Frontal cortex (tissue), 3 donors: ENCODE measurements at regions not wholly inside any gene's neighbourhood (a gene's known extent, or its start where the extent isn't known, plus 50 kb on each side); places are given as distances from the start of the nearest gene placed in this dataset.
"Not testable (repeated sequence)": the region's sequence is repeated elsewhere in the genome, so short reads cannot be mapped to it uniquely, and the experiment has no call there.

ENCODE experiments used
- DNase-seq, 2 donors: peaks; one replicate each; pipeline ENCODE4 v3.0.0; 2012; ENCODE audit warnings: low spot score in 2 of 2
- FAIRE-seq: peaks from 2 replicates; lab custom pipeline; 2012; peaks lifted over from hg19 to GRCh38; lab: Jason Lieb, UNC
- donor health status: control.
- donor health status: control.
- donor health status: control.

DNA sequence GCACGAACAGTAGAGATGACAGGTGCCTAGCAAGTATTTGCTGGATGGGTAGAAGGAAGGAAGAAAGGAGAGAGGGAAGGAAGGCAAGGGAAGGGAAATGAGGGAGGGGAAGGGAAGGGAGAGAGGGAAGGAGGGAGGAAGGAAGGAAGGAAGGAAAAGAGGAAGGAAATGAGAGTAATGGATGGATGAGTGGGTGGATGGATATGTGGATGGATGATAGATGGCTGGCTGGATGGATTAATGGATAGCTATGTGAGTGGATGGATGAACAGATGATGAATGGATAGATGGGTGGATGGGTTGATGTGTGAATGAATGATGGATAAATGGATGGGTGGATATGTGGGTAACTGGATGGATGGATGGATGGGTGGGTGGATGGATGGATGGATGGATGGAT, 125.9 kb upstream of the FGF3 start:
- no peak for DNase-seq
- FAIRE-seq, result no peak

DNA sequence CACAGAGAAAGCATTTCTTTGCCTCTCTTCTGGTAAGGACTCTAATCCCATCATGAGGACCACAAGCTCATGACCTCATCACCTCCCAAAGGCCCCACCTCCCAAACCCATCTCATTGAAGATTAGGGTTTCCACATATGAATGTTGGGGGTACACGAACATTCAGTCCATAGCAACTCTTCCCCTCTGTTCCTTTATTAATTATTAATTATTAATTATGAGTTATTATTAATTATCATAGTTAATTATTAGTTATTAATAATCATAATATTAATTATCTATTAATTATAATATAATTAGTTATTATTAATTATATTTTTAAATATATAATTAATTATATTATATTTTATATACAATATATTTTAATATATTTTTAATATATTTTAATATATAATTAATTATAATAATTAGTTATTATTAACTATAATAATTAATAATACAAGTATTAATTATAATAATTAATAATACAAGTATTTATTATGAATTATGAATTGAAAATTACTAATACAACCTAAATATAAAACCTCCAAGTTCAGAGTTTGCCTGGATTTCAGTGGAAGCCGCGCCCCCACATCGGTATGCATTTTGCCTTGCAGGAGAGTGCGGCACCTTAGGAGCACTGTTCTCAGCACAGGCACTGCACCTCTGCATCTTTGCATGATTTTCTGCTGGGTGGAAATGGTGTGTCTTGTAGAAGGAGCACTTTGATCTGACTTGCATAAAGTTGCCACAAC, 128.0 kb upstream of the FGF3 start:
- peak; percentile 78 for FAIRE-seq
- DNase-seq, result no peak

DNA sequence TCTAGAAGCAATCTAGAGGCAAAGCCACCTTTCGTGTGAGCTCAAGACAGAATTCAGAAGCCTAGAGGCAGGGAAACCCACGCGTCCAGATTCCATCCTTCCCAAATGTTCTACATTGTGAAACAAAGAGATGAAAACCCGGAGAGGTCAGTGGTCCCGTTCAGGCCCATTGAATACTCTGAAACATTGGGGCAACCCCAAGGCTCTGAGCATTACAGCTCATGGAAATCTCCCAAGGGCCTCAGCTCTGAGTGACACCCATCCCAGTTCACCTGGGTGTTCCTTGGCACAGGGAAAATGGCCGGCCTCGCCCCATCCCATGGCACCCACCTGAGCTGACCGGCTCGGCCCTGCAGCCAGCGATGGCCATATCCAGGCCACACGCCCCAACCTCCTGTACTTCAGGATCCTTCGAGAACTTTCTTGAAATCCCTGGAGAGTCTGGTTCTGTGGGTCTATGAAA, 128.6 kb upstream of the FGF3 start:
- DNase-seq, result no peak
- no peak for FAIRE-seq

DNA sequence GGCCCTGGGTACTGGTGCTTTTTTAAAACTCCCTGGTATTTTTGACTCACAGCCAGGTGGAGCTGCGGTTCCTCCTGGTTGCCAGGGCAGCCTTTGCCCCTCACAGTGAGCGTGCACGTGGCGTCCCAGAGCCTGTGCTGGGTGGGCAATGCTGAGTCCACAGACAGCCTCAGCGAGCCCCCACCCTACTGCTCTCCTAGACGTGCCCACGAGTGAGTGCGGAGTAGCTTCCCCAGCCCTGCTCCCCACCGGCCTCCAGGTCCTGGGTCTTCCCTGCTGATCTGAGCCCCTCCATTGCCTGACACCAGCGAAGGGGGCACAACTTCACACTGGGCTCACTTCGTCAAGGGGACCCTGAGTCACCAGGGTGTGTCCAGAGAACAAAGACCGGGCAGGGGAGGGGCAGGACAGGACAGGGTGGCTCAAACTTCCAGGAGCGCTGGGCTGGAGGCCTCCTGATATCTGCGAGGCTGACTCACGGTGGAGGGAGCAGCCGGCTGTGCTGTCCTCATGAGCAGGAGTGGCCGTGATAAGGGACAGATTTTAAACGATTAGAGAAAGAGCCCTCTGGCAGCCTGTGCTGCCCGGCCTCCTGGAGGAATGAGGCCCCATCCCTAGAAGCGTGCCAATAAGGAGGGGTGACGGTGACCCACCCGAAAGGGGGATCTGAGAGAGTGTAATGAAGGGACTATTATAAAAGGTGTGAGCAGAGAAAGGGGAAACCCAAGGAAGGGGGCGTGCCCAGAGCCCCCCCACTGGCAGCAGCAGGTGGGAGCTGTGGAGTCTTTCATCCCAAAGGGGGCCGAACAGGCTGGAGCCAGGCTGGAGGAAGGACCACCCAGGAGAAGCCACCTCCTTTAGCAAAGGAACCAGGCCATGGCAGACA, 129.3 kb upstream of the FGF3 start:
- FAIRE-seq (no peak), DNase-seq (no peak)

GRCh38 chr11:69949327-69949726, 128.8 kb upstream of the ANO1 start:
- DNase-seq, result no peak
- no peak for FAIRE-seq

- no peak for DNase-seq
Measured at GRCh38 chr11:69950120-69950519, 128.0 kb upstream of the ANO1 start.

GRCh38 chr11:69950621-69951020, 127.5 kb upstream of the ANO1 start:
- FAIRE-seq (no peak), DNase-seq (no peak)

More at GRCh38 chr11:69950120-69950519, 128.0 kb upstream of the ANO1 start:
- FAIRE-seq, result no peak

DNA sequence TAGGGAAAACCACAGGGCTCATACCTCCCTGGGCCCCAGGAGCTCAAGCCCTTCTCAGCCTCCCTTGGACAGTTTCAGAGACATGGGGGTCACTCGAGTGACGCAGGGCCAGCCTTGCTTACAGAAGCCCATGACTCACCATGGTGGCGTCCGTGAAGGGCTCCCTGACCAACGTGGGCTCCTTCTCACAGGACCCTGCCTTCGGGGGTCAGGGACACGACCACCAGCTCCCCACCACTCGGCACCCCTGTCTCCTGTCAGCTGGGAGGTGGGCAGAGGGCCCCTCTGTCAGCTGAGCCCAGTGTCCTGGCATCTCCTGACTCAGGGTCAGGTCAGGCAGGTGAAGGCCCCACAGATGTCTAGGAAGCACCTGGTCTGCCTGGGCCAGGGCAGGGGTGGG, 126.3 kb upstream of the ANO1 start:
- FAIRE-seq (no peak), DNase-seq (no peak)

GRCh38 chr11:69952229-69952975, 125.7 kb upstream of the ANO1 start:
- not testable (repeated sequence) for FAIRE-seq, DNase-seq

GRCh38 chr11:69953356-69953755, 124.8 kb upstream of the ANO1 start:
- no peak for FAIRE-seq

DNA sequence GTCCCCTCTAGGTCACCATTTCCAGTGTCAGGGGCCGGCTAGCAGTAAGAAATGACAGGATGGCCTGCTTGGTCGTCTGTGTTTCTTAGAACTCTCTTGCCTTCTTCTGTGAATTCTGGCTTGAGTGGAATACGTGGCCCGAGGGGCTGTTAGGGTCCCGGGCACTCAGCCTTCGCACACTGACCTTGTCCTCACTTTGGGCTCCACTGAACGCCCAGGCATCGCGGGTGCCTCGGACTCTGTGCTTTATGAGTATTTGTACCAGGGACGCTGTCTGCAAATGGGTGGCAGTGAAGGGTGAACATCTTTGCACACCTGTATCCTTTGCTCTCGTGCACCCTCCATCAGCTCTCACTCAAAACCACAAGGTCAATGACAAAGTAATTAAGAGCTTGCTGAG, 123.4 kb upstream of the ANO1 start:
- no peak for FAIRE-seq
- DNase-seq, result no peak

More at GRCh38 chr11:69953356-69953755, 124.8 kb upstream of the ANO1 start:
- DNase-seq, result no peak

GRCh38 chr11:69956669-69957190, 121.4 kb upstream of the ANO1 start:
- DNase-seq (no peak), FAIRE-seq (no peak)

DNA sequence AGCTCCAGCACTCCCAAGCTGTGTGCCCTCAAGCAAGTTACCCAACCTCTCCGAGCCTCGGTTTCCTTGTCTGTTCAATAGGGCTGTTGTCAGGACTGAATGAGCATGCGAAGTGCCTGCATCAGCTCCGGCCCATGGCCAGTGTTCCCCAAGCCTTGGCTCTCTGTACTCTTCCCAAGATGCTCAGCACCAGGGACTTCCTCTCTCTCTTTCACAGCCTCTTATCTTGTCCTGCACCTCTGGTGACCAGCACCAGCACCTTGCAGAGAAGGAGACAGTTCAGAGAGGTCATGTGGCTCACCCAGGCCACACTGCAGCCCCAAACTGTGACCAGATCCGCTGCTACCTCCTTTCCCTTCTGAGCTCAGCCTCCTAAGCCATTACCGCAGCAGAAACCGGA, 120.3 kb upstream of the ANO1 start:
- DNase-seq (no peak), FAIRE-seq (no peak)

DNA sequence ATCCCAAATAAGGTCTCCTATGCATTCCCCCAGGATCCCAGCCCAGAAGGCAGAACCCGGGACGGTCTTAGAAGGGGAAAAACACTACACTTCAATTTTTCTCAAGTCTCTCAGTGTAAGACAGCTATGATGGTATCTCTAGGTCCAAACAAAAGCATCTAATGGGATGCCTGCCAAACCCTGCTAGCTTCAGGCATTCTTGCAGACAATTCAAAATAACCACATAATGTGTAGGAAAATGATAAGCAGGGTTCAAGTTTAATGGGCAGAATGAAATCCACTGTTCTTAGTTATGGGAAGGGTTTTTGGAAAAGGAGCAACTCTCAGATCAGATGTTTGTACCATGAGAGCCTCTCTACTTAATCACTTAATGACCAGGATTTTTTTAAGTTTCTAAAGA, 119.8 kb upstream of the ANO1 start:
- FAIRE-seq, result no peak
- DNase-seq, result no peak

DNA sequence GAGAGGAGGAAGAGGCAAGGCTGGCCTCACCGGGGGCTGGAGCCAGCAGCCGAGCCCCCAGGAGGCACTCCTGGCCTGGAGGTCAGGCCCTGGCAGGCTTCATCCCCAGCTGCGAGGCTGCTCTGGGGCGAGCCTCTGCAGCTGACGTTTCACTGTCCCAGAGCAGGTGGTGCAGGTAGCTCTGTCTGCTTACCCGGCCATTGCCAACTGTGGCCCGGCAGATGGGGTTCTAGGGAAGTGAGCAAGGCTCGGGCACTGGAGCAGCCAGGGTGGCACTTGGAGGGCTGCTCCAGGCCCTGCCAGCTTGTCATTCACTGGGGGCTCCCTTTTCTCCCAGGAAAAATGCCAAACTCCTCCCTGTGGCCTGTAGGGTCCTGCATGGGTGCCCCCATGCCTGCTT, 118.7 kb upstream of the ANO1 start:
- FAIRE-seq, result no peak
- DNase-seq, result no peak

DNA sequence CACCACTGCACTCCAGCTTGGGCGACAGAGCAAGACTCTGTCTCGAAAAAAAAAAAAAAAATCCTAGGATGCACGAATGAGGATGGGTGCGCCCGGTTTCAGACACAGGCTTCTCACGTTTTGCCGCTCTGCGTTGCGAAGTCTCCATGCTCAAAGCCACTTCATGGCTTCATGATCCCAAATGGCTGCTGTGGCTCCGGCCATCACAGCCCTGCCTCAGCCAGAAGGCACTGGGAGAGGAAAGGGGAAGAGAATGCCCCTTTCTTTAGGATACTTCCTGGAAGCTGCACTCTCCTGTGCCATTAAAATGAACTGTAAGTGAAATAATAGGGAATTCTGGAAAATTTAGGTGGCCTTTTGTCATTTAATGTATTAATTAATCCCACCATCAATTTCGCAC, 116.4 kb upstream of the ANO1 start:
- no peak for FAIRE-seq
- DNase-seq, result no peak

DNA sequence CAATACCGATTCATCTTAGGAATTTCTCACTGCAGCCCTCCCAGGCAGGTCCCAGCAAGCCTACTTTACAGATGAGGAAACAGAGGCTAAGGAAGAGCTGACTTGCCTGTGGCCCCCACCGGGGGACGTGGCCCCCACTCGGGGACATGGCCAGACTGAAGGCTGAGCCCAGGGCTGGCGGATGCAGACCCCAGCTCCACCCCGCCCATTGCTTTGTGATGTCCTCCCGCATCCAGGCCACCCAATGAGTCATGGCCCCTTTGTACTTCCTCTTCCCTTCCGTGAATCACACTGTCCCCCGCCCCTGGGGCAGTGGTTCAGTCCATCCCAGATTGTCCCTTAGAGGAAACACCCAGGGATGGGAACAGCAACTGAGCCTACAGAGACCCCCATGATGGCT, 116.0 kb upstream of the ANO1 start:
- FAIRE-seq, result no peak
- no peak for DNase-seq

GRCh38 chr11:69963533-69964246, 114.4 kb upstream of the ANO1 start:
- DNase-seq, result no peak
- no peak for FAIRE-seq

DNA sequence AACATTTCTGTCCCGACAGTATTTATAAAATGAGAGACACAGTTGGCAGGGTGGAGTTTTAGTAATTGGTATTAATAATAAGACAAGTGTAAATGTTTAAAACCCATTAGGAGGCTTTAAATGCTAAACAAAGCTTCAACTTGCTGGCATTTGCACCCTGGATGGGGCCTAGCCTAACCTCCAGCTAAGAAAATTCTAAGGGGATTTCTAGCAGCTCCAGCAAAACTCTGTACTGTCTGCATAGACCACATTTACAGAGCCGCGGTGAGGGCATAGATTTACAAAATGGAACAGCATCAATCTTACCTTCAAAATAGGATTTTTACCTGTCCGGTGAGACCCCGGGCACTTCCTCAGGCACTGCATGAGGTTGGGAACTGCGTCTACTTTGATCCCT, 113.9 kb upstream of the ANO1 start:
- DNase-seq (no peak), FAIRE-seq (no peak)
